IMR-90 (cell line): ENCODE measurements at regions not wholly inside any gene's neighbourhood (a gene's known extent, or its start where the extent isn't known, plus 50 kb on each side); places are given as distances from the start of the nearest gene placed in this dataset.

Experiments
- ATAC-seq: fragments of 200-7000 bp; cut with Tn5 transposase; 2 replicates; pipeline ENCODE4 v1.9.1; 2020; ENCODE audit warnings: low read depth, mild to moderate bottlenecking, moderate library complexity
- BruUV-seq: library from RNA; stranded (reverse); fragments of 400-500 nt; replicated peaks from 2 replicates; lab custom pipeline; 2021; lab: Mats Ljungman, UMichigan
- CTCF ChIA-PET: fragments of 300-600 bp; formaldehyde crosslinking; extraction: SDS; loops from one replicate; lab custom pipeline; 2021; ENCODE audit warnings: antibody characterized with exemption; lab: Yijun Ruan, JAX
- POLR2A ChIA-PET: fragments of 300-600 bp; sonication (Branson Sonifier 250); formaldehyde crosslinking; loops from one replicate; lab custom pipeline; 2022; ENCODE audit warnings: antibody characterized with exemption; ENCODE audit not compliant: unreplicated experiment; lab: Charles Lee
- DNase-seq: peaks from one replicate; pipeline ENCODE4 v3.0.0; 2013
- H2AFZ ChIP-seq: replicated peaks from 2 replicates; pipeline ENCODE3; 2013; ENCODE audit warnings: low read length, mild to moderate bottlenecking; ENCODE audit not compliant: poor library complexity
- H2AK5ac ChIP-seq: 2 replicates; pipeline ENCODE4 v1.6.1; 2013; ENCODE audit warnings: low read depth, low read length, inconsistent platforms
- H2AK9ac ChIP-seq: replicated peaks from 2 replicates; pipeline ENCODE3; 2013; ENCODE audit warnings: mild to moderate bottlenecking, low read depth, low read length, moderate library complexity; ENCODE audit not compliant: poor library complexity
- H2BK120ac ChIP-seq: 2 replicates; pipeline ENCODE4 v1.6.1; 2013; ENCODE audit warnings: low read depth, low read length, inconsistent platforms
- H2BK15ac ChIP-seq: 3 replicates; pipeline ENCODE4 v1.6.1; 2013; ENCODE audit warnings: low read depth, low read length, inconsistent platforms
- H2BK20ac ChIP-seq: 2 replicates; pipeline ENCODE4 v1.6.1; 2013; ENCODE audit warnings: low read depth, mild to moderate bottlenecking, inconsistent platforms, low read length, moderate library complexity
- H2BK5ac ChIP-seq: 2 replicates; pipeline ENCODE4 v1.6.1; 2013; ENCODE audit warnings: mild to moderate bottlenecking, low read depth, low read length, inconsistent platforms; ENCODE audit not compliant: poor library complexity, severe bottlenecking
- H3K14ac ChIP-seq: replicated peaks from 2 replicates; pipeline ENCODE4 v1.6.1; 2013; ENCODE audit warnings: low read depth, low read length, inconsistent platforms
- H3K18ac ChIP-seq: 2 replicates; pipeline ENCODE4 v1.6.1; 2013; ENCODE audit warnings: low read depth, low read length, control low read depth
- H3K23ac ChIP-seq: 2 replicates; pipeline ENCODE4 v1.6.1; 2013; ENCODE audit warnings: low read depth, low read length, inconsistent platforms
- H3K27ac ChIP-seq: 2 replicates; pipeline ENCODE4 v1.5.1; 2013; ENCODE audit warnings: mild to moderate bottlenecking, control low read depth, low read length; ENCODE audit not compliant: insufficient read depth
- H3K27me3 ChIP-seq: 2 replicates; pipeline ENCODE4 v1.6.1; 2013; ENCODE audit warnings: low read length; ENCODE audit not compliant: control insufficient read depth, insufficient read depth
- H3K36me3 ChIP-seq: 2 replicates; pipeline ENCODE4 v1.6.1; 2013; ENCODE audit warnings: low read length, mixed read lengths; ENCODE audit not compliant: control insufficient read depth, insufficient read depth
- H3K4ac ChIP-seq: 2 replicates; pipeline ENCODE4 v1.6.1; 2013; ENCODE audit warnings: low read depth, low read length, inconsistent platforms
- H3K4me1 ChIP-seq: 2 replicates; pipeline ENCODE4 v1.6.1; 2013; ENCODE audit warnings: low read length, mixed read lengths; ENCODE audit not compliant: control insufficient read depth, insufficient read depth
- H3K4me2 ChIP-seq: 2 replicates; pipeline ENCODE4 v1.6.1; 2013; ENCODE audit warnings: low read depth, mild to moderate bottlenecking, control low read depth, low read length, moderate library complexity
- H3K4me3 ChIP-seq: 2 replicates; pipeline ENCODE4 v1.5.1; 2013; ENCODE audit warnings: low read depth, mild to moderate bottlenecking, control low read depth, low read length, moderate library complexity; ENCODE audit not compliant: insufficient read depth
- H3K56ac ChIP-seq: 2 replicates; pipeline ENCODE4 v1.6.1; 2013; ENCODE audit warnings: low read length, inconsistent platforms; ENCODE audit not compliant: insufficient read depth; ENCODE audit errors: extremely low read depth
- H3K79me1 ChIP-seq, 2 experiments: 2 replicates each; pipeline ENCODE4 v1.6.1; 2013; ENCODE audit warnings: low read length in 2 of 2, inconsistent platforms in 1 of 2, low read depth in 1 of 2
- H3K9ac ChIP-seq: 2 replicates; pipeline ENCODE4 v1.6.1; 2013; ENCODE audit warnings: low read depth, low read length, control low read depth
- H3K9me1 ChIP-seq: 2 replicates; pipeline ENCODE4 v1.6.1; 2013; ENCODE audit warnings: low read length, inconsistent platforms; ENCODE audit not compliant: insufficient read depth
- H3K9me3 ChIP-seq: 2 replicates; pipeline ENCODE4 v1.6.1; 2013; ENCODE audit warnings: low read length; ENCODE audit not compliant: control insufficient read depth, insufficient read depth
- H4K20me1 ChIP-seq: 2 replicates; pipeline ENCODE4 v1.6.1; 2013; ENCODE audit warnings: low read length, inconsistent platforms; ENCODE audit not compliant: insufficient read depth
- H4K5ac ChIP-seq: 2 replicates; pipeline ENCODE4 v1.6.1; 2013; ENCODE audit warnings: mild to moderate bottlenecking, low read depth, low read length, control low read depth
- H4K8ac ChIP-seq, 2 experiments: 2 replicates each; pipeline ENCODE4 v1.6.1; 2013; ENCODE audit warnings: low read depth in 2 of 2, low read length in 2 of 2, control low read depth in 1 of 2, inconsistent platforms in 1 of 2
- H4K91ac ChIP-seq: 2 replicates; pipeline ENCODE4 v1.6.1; 2013; ENCODE audit warnings: low read depth, low read length, inconsistent platforms; ENCODE audit not compliant: insufficient read depth
- BHLHE40 ChIP-seq: fragments of 150-350 bp; IDR thresholded peaks from 2 replicates; pipeline ENCODE4 v1.6.1; 2016; ENCODE audit warnings: mild to moderate bottlenecking, low read depth, low read length
- CEBPB ChIP-seq: IDR thresholded peaks from 2 replicates; pipeline ENCODE4 v1.6.1; 2012; ENCODE audit warnings: low read depth, low read length, improper control_type of control experiment
- CHD1 ChIP-seq: IDR thresholded peaks from 2 replicates; pipeline ENCODE4 v1.6.1; 2012; ENCODE audit warnings: low read depth, low read length, improper control_type of control experiment
- FOS ChIP-seq: fragments of 150-350 bp; IDR thresholded peaks from 2 replicates; pipeline ENCODE4 v1.6.1; 2016; ENCODE audit warnings: low read depth, low read length
- MAFK ChIP-seq: IDR thresholded peaks from 2 replicates; pipeline ENCODE4 v1.6.1; 2012; ENCODE audit warnings: low read depth, low read length, improper control_type of control experiment
- MAZ ChIP-seq: IDR thresholded peaks from 2 replicates; pipeline ENCODE4 v1.6.1; 2012; ENCODE audit warnings: low read depth, mild to moderate bottlenecking, low read length, improper control_type of control experiment, moderate library complexity, borderline replicate concordance
- MXI1 ChIP-seq: IDR thresholded peaks from 2 replicates; pipeline ENCODE4 v1.6.1; 2012; ENCODE audit warnings: low read depth, mild to moderate bottlenecking, low read length, moderate library complexity, borderline replicate concordance
- NFE2L2 ChIP-seq: fragments of 150-350 bp; IDR thresholded peaks from 2 replicates; pipeline ENCODE4 v1.6.1; 2016; ENCODE audit warnings: low read depth, mild to moderate bottlenecking, low read length
- POLR2A ChIP-seq: IDR thresholded peaks from 2 replicates; pipeline ENCODE4 v1.6.1; 2012; ENCODE audit warnings: mild to moderate bottlenecking, low read depth, low read length
- RAD21 ChIP-seq: IDR thresholded peaks from 2 replicates; pipeline ENCODE4 v1.6.1; 2012; ENCODE audit warnings: low read length, improper control_type of control experiment
- RCOR1 ChIP-seq: IDR thresholded peaks from 2 replicates; pipeline ENCODE4 v1.6.1; 2012; ENCODE audit warnings: mild to moderate bottlenecking, low read length, improper control_type of control experiment; ENCODE audit not compliant: insufficient replicate concordance
- RFX5 ChIP-seq: IDR thresholded peaks from 2 replicates; pipeline ENCODE4 v1.8.0; 2012; ENCODE audit warnings: low read depth, mild to moderate bottlenecking, low read length, moderate library complexity
- SMC3 ChIP-seq: fragments of 150-350 bp; IDR thresholded peaks from 2 replicates; pipeline ENCODE4 v1.6.1; 2016; ENCODE audit warnings: low read depth, mild to moderate bottlenecking, antibody characterized with exemption, low read length, moderate library complexity
- USF2 ChIP-seq: fragments of 150-350 bp; IDR thresholded peaks from 2 replicates; pipeline ENCODE4 v1.6.1; 2017; ENCODE audit warnings: mild to moderate bottlenecking, antibody characterized with exemption, low read length, low read depth
- WGBS, 2 experiments: methylation state at CpG; one replicate each; pipeline versions ENCODE4 v1.1.5 to v1.1.7; 2013; ENCODE audit warnings: missing lambda C conversion rate in 2 of 2; ENCODE audit not compliant: insufficient read length in 1 of 2; ENCODE audit errors: extremely low coverage in 2 of 2; 5-methylcytosine and 5-hydroxymethylcytosine counted together
- dilution Hi-C: fragments of 300-500 bp; cut with HindIII; formaldehyde crosslinking; loops from one replicate; pipeline ENCODE4 v1.14.3; 2018; ENCODE audit warnings: low sequenced_read_pairs; ENCODE audit not compliant: unreplicated experiment
- in situ Hi-C: fragments of 300-500 bp; cut with MboI; formaldehyde crosslinking; loops from 3 replicates; pipeline ENCODE4 v1.14.3; 2019; ENCODE audit warnings: low sequenced_read_pairs, inconsistent platforms, mixed read lengths
- intact Hi-C: fragments of 100-400 bp; cut with micrococcal nuclease; formaldehyde crosslinking; loops from 2 replicates; pipeline ENCODE4 v1.10.0; 2022
- TF ChIP-seq, protein P1 (sequence below): fragments of 150-350 bp; IDR thresholded peaks from 2 replicates; pipeline ENCODE4 v1.6.1; 2016; ENCODE audit warnings: low read depth, mild to moderate bottlenecking, low read length, moderate library complexity, borderline replicate concordance
- TF ChIP-seq, protein P2 (sequence below): conservative IDR thresholded peaks from 2 replicates; pipeline ENCODE4 v1.5.1; 2012; ENCODE audit warnings: mild to moderate bottlenecking, low read depth, low read length, improper control_type of control experiment

DNA sequence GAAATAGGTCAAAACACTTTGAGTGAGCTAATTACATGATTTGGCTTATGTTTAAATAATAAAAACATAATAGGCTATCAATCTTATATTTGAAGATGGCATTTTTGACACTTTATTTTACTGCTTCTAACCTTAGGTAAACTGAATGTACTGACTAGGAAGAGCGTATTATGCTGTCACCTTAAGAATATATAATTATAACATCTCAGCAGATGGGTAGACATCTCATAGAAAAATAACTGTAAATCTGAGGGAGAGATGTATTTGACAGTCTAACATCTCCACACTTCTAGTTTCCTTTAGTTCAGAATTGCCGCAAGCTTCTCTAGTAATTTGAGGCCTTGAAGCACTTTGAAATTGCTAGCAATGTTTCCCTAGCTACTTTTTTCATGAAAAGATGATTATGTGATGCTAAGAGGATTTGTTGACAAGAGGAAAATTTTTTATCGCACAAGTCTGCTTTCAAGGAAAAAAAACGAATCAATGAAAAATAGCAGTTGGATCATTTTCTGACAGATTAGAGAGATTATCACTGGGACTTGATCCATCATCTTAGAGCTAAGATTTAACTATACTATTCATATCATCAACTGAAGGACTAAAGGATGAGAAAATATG lies 238.2 kb upstream of the NAALADL2 start:
- CTCF ChIA-PET = no interaction called here
- POLR2A ChIA-PET = interaction anchor here (0.6 kb wide), 1 partner anchor 52 kb away, joined by 3 read pairs; no protein-coding TSS in a partner anchor

More for the DNA sequence above, 238.2 kb upstream of the NAALADL2 start:
- no peak overlapping the region for H4K5ac ChIP-seq
- H3K27ac ChIP-seq = no peak overlapping the region
- no peak overlapping the region for H3K14ac ChIP-seq
- H2AFZ ChIP-seq = no peak overlapping the region
- no peak for TF ChIP-seq MAZ
- no peak for TF ChIP-seq CEBPB
- TF ChIP-seq MXI1 = no peak
- no peak for TF ChIP-seq RAD21
- TF ChIP-seq FOS = no peak
- TF ChIP-seq BHLHE40 = no peak
- TF ChIP-seq, protein P1, sequence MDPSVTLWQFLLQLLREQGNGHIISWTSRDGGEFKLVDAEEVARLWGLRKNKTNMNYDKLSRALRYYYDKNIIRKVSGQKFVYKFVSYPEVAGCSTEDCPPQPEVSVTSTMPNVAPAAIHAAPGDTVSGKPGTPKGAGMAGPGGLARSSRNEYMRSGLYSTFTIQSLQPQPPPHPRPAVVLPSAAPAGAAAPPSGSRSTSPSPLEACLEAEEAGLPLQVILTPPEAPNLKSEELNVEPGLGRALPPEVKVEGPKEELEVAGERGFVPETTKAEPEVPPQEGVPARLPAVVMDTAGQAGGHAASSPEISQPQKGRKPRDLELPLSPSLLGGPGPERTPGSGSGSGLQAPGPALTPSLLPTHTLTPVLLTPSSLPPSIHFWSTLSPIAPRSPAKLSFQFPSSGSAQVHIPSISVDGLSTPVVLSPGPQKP = no peak
- TF ChIP-seq SMC3 = no peak
- no peak for TF ChIP-seq RFX5
- TF ChIP-seq POLR2A = no peak
- no peak for TF ChIP-seq CHD1
- no peak for TF ChIP-seq USF2
- no peak for TF ChIP-seq MAFK
- TF ChIP-seq NFE2L2 = no peak
- TF ChIP-seq, protein P2, sequence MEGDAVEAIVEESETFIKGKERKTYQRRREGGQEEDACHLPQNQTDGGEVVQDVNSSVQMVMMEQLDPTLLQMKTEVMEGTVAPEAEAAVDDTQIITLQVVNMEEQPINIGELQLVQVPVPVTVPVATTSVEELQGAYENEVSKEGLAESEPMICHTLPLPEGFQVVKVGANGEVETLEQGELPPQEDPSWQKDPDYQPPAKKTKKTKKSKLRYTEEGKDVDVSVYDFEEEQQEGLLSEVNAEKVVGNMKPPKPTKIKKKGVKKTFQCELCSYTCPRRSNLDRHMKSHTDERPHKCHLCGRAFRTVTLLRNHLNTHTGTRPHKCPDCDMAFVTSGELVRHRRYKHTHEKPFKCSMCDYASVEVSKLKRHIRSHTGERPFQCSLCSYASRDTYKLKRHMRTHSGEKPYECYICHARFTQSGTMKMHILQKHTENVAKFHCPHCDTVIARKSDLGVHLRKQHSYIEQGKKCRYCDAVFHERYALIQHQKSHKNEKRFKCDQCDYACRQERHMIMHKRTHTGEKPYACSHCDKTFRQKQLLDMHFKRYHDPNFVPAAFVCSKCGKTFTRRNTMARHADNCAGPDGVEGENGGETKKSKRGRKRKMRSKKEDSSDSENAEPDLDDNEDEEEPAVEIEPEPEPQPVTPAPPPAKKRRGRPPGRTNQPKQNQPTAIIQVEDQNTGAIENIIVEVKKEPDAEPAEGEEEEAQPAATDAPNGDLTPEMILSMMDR = no peak
- TF ChIP-seq RCOR1 = no peak
- H2AK5ac ChIP-seq = no peak overlapping the region
- no peak overlapping the region for H2BK20ac ChIP-seq
- no peak overlapping the region for H2BK15ac ChIP-seq
- no peak overlapping the region for H2BK120ac ChIP-seq
- H3K4me3 ChIP-seq = no peak overlapping the region
- 0 out of 2 replicates have a peak, but pooled peaks cover 2% of the 10 kb centered on the region for H3K4me1 ChIP-seq
- H4K20me1 ChIP-seq = no peaks in the 10 kb centered on the region
- H4K91ac ChIP-seq = no peak overlapping the region
- DNase-seq (no peak), ATAC-seq (no peak)
- no peak overlapping the region for H3K18ac ChIP-seq
- WGBS, 2 experiments = no CpG with 5 or more reads among the region's 4 CpGs
- H2BK5ac ChIP-seq = no peak overlapping the region
- no peaks in the 10 kb centered on the region for H3K9me3 ChIP-seq
- no peak overlapping the region for H2AK9ac ChIP-seq
- no peaks in the 10 kb centered on the region for H3K79me1 ChIP-seq
- no peak overlapping the region for H3K4me2 ChIP-seq
- dilution Hi-C loops = no loop called here
- H3K36me3 ChIP-seq = no peaks in the 10 kb centered on the region
- no TSS peak for BruUV-seq
- H3K9me1 ChIP-seq = no peaks in the 10 kb centered on the region
- H3K56ac ChIP-seq = no peak overlapping the region
- no peak overlapping the region for H3K4ac ChIP-seq
- in situ Hi-C loops = no loop called here
- H3K27me3 ChIP-seq = no peaks in the 10 kb centered on the region
- no peak overlapping the region for H3K9ac ChIP-seq
- H4K8ac ChIP-seq = no peak overlapping the region; a peak in 1 of 4 replicates
- intact Hi-C loops = no loop called here
- no peak overlapping the region for H3K23ac ChIP-seq
